PC-9 (cell line): ENCODE measurements at regions not wholly inside any gene's neighbourhood (a gene's known extent, or its start where the extent isn't known, plus 50 kb on each side); places are given as distances from the start of the nearest gene placed in this dataset.

Source experiments
- CTCF ChIP-seq: fragments of 200-600 bp; sonication (generic); conservative IDR thresholded peaks from 2 replicates; pipeline ENCODE4 v1.6.1; 2017; ENCODE audit warnings: mixed run types, antibody characterized with exemption, mild to moderate bottlenecking, moderate library complexity
- EZH2 ChIP-seq: fragments of 200-600 bp; sonication (generic); IDR thresholded peaks from 2 replicates; pipeline ENCODE4 v1.8.0; 2017; ENCODE audit warnings: antibody characterized with exemption, low read depth

GRCh38 chr6:129965096-129965495, 53.3 kb upstream of the L3MBTL3 start:
- no peak for TF ChIP-seq CTCF
- no peak for TF ChIP-seq EZH2
